Cardiac muscle cell (in vitro differentiated cells and primary cell): ENCODE measurements at regions not wholly inside any gene's neighbourhood (a gene's known extent, or its start where the extent isn't known, plus 50 kb on each side); places are given as distances from the start of the nearest gene placed in this dataset.

Experiments
- DNase-seq, 2 donors: peaks; one replicate each; pipeline versions ENCODE4 v3.0.0 to v3.0.0-alpha.2; 2010 to 2017; ENCODE audit warnings: low read depth in 1 of 2, low spot score in 1 of 2
- H3K27ac ChIP-seq: fragments of 200-600 bp; sonication (generic); 2 replicates; pipeline ENCODE4 v1.5.1; 2016
- H3K27me3 ChIP-seq: fragments of 200-600 bp; sonication (generic); 2 replicates; pipeline ENCODE4 v1.6.0; 2016; ENCODE audit warnings: control low read depth
- H3K36me3 ChIP-seq: fragments of 200-600 bp; sonication (generic); 2 replicates; pipeline ENCODE4 v1.5.1; 2016; ENCODE audit warnings: control low read depth
- H3K4me1 ChIP-seq: fragments of 200-600 bp; sonication (generic); 2 replicates; pipeline ENCODE4 v1.8.1; 2017; ENCODE audit warnings: low read depth, mild to moderate bottlenecking, mixed run types
- H3K4me3 ChIP-seq: fragments of 200-600 bp; sonication (generic); 2 replicates; pipeline ENCODE4 v1.5.1; 2016; ENCODE audit warnings: mild to moderate bottlenecking
- H3K9me3 ChIP-seq: fragments of 200-600 bp; sonication (generic); 2 replicates; pipeline ENCODE4 v1.5.1; 2017; ENCODE audit warnings: low read depth, mild to moderate bottlenecking, control low read depth
- TF ChIP-seq, protein P1 (sequence below): IDR thresholded peaks from 2 replicates; pipeline ENCODE4 v1.5.1; 2012; ENCODE audit warnings: low read depth, mild to moderate bottlenecking, low read length

DNA sequence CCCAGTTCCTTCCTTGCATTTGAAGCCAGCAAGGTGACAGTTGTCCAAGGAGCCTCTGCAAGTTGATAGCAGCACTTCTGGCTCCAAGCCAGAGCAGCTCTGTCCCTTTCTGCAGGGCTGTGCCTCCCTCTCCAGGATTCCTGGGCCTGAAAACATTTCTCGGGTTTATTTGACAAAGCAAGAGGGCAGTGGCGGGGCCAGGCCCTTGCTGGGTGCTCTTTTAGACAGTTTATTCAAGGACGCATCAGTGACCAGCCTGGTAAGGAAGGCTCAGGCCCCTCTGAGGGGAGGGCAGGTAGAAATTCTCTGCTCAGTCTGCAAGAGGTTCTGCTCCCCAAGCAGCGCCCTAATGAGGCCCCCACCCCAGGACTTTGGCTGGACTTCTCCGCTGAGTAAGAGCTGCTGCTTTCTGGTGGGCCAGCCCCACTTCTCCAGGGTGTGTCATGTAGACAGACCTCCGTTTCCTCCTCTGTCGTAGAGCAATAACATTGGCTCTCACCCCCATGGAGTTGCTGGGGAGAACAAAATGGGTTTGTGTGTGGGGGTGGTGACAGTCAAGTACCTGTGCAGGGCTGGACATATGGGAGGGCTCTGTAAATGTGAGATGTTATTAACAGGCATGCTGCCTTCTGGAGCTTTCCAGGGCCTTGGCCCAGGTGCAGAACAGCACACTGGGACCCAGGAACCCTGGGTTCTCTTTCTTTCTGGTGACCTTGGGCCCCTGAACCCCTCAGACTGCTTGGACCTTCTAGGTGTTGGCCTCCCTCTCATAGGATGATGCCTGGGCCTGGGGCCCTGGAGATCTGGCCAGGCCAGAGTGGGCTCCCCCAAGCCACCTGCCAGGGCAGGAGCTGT lies 146.2 kb upstream of the TLE3 start:
- H3K4me3 ChIP-seq: no peak overlapping the region
- no peak overlapping the region for H3K27ac ChIP-seq
- peak in 1 of 2 donors; percentile 44 for DNase-seq
- no peaks in the 10 kb centered on the region for H3K36me3 ChIP-seq
- H3K4me1 ChIP-seq: peaks cover 7% of the 10 kb centered on the region
- TF ChIP-seq, protein P1, sequence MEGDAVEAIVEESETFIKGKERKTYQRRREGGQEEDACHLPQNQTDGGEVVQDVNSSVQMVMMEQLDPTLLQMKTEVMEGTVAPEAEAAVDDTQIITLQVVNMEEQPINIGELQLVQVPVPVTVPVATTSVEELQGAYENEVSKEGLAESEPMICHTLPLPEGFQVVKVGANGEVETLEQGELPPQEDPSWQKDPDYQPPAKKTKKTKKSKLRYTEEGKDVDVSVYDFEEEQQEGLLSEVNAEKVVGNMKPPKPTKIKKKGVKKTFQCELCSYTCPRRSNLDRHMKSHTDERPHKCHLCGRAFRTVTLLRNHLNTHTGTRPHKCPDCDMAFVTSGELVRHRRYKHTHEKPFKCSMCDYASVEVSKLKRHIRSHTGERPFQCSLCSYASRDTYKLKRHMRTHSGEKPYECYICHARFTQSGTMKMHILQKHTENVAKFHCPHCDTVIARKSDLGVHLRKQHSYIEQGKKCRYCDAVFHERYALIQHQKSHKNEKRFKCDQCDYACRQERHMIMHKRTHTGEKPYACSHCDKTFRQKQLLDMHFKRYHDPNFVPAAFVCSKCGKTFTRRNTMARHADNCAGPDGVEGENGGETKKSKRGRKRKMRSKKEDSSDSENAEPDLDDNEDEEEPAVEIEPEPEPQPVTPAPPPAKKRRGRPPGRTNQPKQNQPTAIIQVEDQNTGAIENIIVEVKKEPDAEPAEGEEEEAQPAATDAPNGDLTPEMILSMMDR: no peak
- H3K27me3 ChIP-seq: peaks cover 32% of the 10 kb centered on the region
- no peaks in the 10 kb centered on the region for H3K9me3 ChIP-seq

DNA sequence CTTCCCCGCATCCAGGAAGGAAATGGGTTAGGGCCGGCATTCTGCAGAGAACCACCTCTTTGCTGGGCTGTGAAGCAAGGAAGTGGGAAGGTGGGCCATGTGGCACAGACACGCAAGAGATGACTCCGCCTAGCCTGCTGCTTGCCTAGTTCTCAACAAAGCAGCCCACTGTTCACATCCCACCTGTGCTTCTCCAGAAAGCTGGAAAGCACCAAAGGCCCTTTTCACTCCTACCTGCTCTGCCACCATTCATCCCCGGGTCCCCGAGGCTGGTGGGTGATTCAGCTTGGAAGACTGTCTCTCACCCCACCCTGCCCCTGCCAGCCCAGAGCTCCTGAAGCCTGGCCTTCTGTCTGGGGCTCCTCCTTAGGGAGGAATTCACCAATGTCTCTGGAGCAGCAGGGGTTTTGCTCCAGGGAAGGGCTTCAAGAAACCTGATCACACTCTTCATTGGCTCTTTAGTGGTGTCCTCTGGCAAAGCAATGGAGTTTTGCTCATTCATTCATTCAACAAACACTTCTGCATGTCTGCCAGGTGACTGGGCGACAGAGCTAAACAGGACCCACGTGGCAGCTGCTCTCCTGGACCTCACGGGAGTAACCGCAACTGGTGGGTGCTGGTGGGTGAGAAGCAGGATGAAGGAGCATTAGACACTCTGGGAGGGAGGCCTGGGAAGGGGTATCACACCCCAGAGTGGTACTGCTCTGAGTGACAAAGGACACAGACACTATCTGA lies 145.4 kb upstream of the TLE3 start:
- H3K9me3 ChIP-seq: no peaks in the 10 kb centered on the region
- H3K4me3 ChIP-seq: no peak overlapping the region
- H3K36me3 ChIP-seq: no peaks in the 10 kb centered on the region
- no peak overlapping the region for H3K27ac ChIP-seq
- H3K27me3 ChIP-seq: peaks cover 40% of the 10 kb centered on the region
- H3K4me1 ChIP-seq: peaks cover 7% of the 10 kb centered on the region
- TF ChIP-seq, protein P1: no peak
- no peak for DNase-seq

DNA sequence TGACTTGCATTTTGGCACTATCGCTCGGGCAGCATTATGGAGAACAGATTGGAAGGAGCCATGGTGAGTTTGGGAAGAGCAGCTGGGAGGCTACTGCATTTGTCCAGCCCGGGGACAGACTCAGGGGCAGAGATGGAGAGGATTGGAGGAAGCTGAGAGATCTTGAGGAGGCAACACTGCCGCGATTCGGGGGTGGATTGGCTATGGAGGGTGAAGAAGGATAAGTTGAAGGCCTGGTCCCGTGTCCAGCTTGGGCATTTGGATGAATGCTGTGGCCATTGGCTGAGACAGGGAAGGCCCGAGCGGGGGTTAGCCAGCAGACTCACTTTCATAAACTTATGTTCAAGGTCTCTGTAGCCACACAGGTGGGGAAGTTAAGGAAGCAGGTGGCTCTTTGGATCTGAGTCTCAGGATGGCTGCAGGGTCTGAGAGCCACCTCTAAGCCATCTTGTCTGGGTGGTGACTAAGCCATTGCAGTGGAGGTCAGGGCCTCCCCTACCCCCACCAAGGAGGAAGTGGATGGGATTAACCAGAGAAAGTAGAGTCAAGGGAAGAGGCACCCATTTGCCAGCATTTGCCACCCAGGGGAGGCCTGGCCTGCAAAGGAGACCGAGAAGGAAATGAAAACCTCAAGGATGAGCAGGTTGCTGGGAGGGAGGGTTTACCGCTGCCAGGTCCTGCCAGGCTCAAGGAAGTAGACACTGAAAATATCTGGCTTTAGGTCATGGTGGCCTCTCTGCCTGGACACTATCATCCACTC lies 144.0 kb upstream of the TLE3 start:
- Histone ChIP-seq H3K27ac (no peak overlapping the region), H3K27me3 (peaks cover 52% of the 10 kb centered on the region), H3K36me3 (no peaks in the 10 kb centered on the region), H3K4me3 (no peak overlapping the region), H3K9me3 (no peaks in the 10 kb centered on the region), H3K4me1 (peaks cover 7% of the 10 kb centered on the region)
- DNase-seq: no peak
- TF ChIP-seq, protein P1: no peak

DNA sequence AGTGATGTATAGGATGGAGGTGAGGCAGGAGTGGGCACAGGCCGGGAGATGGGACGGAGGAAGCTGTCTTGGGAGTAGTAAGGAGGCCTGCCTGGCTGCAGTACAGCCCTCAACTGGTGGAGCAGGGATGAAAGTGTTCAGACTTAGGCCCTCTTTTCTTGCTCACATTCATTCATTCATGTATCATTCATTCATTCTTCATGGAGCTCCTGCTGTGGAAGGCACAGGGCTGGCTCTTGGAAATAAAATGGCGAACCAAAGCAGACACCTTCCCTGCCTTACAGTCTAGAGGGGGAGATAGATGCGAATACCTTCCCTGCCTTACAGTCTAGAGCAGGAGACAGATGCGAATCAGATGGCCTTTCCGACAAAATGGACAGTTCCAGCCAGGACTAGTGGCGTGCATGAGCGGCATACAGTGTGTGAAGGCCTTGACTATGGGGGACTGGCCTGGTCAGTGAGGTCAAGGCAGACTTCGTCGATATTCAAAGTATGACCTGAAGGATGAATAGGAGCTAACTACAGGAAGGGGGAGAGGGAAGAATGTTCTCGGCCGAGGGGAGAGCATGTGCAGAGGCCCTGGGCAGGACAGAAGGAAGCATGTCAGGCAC lies 143.2 kb upstream of the TLE3 start:
- Histone ChIP-seq H3K4me3 (no peak overlapping the region), H3K27ac (no peak overlapping the region), H3K27me3 (peaks cover 55% of the 10 kb centered on the region), H3K9me3 (no peaks in the 10 kb centered on the region), H3K36me3 (no peaks in the 10 kb centered on the region), H3K4me1 (peaks cover 7% of the 10 kb centered on the region)
- DNase-seq: no peak
- TF ChIP-seq, protein P1: no peak

DNA sequence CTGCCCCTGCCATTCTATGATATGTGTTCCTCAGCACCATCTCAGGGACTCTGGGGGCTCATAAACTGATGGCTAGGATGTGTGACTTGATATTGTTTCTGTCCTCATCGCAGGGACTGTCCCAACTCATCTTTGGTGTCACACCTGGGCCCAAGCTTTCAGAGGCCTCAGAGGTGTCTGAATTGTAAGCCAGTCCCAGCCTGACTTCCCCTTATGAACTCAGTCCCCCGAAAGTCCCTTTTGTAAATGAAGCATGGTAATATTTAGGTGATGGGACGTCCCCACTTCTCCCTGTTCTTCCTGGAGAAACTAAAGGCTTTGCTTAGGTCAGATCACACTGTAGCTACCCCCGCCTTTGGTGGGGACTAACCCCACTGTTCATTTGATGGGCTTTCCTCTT lies 142.4 kb upstream of the TLE3 start:
- no peaks in the 10 kb centered on the region for H3K9me3 ChIP-seq
- no peaks in the 10 kb centered on the region for H3K36me3 ChIP-seq
- no peak overlapping the region for H3K27ac ChIP-seq
- TF ChIP-seq, protein P1: no peak
- H3K4me1 ChIP-seq: peaks cover 7% of the 10 kb centered on the region
- peaks cover 55% of the 10 kb centered on the region for H3K27me3 ChIP-seq
- no peak overlapping the region for H3K4me3 ChIP-seq
- no peak for DNase-seq
